ENCODE measurements at regions not wholly inside any gene's neighbourhood (a gene's known extent, or its start where the extent isn't known, plus 50 kb on each side); places are given as distances from the start of the nearest gene placed in this dataset.

DNA sequence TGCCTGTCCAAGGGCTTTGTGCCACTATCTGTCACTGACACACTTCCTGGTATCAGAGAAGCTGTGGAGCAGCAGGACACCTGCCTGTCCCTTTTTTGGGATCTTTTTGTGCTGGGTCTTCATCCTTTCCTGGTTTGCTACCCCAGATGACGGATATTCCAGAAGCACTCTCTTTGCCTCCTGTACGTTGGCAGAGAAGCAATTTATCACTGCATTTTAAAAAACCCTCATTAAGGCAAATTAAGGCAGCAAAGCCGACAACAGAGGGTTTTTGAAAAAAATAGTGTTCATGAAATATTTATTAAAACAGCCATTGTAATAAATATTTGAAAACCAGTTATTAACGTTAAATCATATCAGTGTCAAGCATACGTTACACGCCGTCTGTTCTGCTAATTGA, 209.6 kb upstream of the NTM start:
- Mint-ChIP-seq H3K27me3 (ENCODE audit: insufficient read depth, unreplicated experiment) (no peaks in the 10 kb centered on the region), H3K4me3 (ENCODE audit: unreplicated experiment) (no peak overlapping the region), H3K9me3 (ENCODE audit: unreplicated experiment) (peaks cover 30% of the 10 kb centered on the region), H3K36me3 (ENCODE audit: insufficient read depth, unreplicated experiment) (no peaks in the 10 kb centered on the region), H3K27ac (ENCODE audit: low read depth, unreplicated experiment) (no peak overlapping the region), H3K4me1 (ENCODE audit: insufficient read depth, unreplicated experiment) (no peaks in the 10 kb centered on the region)
- BruUV-seq (replicated peaks): no TSS peak
- intact Hi-C loops (cut with micrococcal nuclease): no loop called here
- CTCF ChIA-PET: no interaction called here
- POLR2A ChIA-PET: no interaction called here
- no peak for DNase-seq (ENCODE audit: unreplicated experiment)
- TF ChIP-seq, protein P1, sequence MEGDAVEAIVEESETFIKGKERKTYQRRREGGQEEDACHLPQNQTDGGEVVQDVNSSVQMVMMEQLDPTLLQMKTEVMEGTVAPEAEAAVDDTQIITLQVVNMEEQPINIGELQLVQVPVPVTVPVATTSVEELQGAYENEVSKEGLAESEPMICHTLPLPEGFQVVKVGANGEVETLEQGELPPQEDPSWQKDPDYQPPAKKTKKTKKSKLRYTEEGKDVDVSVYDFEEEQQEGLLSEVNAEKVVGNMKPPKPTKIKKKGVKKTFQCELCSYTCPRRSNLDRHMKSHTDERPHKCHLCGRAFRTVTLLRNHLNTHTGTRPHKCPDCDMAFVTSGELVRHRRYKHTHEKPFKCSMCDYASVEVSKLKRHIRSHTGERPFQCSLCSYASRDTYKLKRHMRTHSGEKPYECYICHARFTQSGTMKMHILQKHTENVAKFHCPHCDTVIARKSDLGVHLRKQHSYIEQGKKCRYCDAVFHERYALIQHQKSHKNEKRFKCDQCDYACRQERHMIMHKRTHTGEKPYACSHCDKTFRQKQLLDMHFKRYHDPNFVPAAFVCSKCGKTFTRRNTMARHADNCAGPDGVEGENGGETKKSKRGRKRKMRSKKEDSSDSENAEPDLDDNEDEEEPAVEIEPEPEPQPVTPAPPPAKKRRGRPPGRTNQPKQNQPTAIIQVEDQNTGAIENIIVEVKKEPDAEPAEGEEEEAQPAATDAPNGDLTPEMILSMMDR (IDR thresholded peaks at IDR 0.05; ENCODE audit: unreplicated experiment): no peak

DNA sequence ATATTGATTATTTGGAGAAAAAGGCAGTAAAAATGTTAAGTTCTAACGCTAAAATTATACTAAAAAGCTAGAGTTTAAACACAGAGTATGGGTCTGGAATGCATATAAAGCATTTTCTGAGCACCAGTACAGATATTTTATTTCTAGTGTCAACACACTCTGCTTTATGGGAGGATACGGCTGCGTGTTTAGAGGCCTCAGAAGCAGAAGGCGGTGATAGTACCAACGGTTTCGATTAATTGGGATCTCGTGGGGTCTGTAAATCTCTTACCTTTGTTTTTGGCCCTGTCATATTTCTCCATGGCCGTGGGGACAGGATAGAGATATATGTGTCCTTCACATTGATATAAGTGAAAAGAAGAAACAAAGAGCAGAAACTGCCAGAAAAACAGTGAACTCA, 206.8 kb upstream of the NTM start:
- peaks cover 10% of the 10 kb centered on the region for H3K9me3 Mint-ChIP-seq (ENCODE audit: unreplicated experiment)
- H3K4me3 Mint-ChIP-seq (ENCODE audit: unreplicated experiment): no peak overlapping the region
- intact Hi-C loops (cut with micrococcal nuclease): no loop called here
- TF ChIP-seq, protein P1 (IDR thresholded peaks at IDR 0.05; ENCODE audit: unreplicated experiment): no peak
- H3K4me1 Mint-ChIP-seq (ENCODE audit: insufficient read depth, unreplicated experiment): no peaks in the 10 kb centered on the region
- no TSS peak for BruUV-seq (replicated peaks)
- no peaks in the 10 kb centered on the region for H3K36me3 Mint-ChIP-seq (ENCODE audit: insufficient read depth, unreplicated experiment)
- ChIA-PET CTCF (interaction anchor here (1.1 kb wide), 1 partner anchor 99 kb away, joined by 3 read pairs; no protein-coding TSS in a partner anchor), POLR2A (no interaction called here)
- DNase-seq (ENCODE audit: unreplicated experiment): no peak
- no peaks in the 10 kb centered on the region for H3K27me3 Mint-ChIP-seq (ENCODE audit: insufficient read depth, unreplicated experiment)
- H3K27ac Mint-ChIP-seq (ENCODE audit: low read depth, unreplicated experiment): no peak overlapping the region

DNA sequence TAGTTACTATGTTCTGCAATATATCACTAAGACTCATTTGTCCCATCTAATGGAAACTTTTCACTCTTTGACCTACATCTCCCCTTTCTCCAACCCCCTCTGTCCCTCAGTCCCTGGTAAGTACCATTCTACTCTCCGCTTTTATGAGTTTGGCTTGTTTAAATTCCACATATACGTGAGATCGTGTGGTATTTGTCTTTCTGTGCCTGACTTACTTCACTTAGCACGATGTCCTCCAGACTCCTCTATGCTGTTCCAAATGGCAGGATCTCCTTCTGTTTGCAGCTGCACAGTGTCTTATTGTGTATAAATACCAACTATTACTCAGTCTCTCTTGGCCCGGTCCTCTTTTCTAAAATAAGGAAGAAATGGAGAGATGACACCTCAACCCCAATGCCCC, 205.4 kb upstream of the NTM start:
- ChIA-PET CTCF (no interaction called here), POLR2A (no interaction called here)
- BruUV-seq (replicated peaks): no TSS peak
- Mint-ChIP-seq H3K4me3 (ENCODE audit: unreplicated experiment) (no peak overlapping the region), H3K36me3 (ENCODE audit: insufficient read depth, unreplicated experiment) (no peaks in the 10 kb centered on the region), H3K9me3 (ENCODE audit: unreplicated experiment) (peaks cover 8% of the 10 kb centered on the region), H3K27ac (ENCODE audit: low read depth, unreplicated experiment) (no peak overlapping the region), H3K27me3 (ENCODE audit: insufficient read depth, unreplicated experiment) (no peaks in the 10 kb centered on the region), H3K4me1 (ENCODE audit: insufficient read depth, unreplicated experiment) (no peaks in the 10 kb centered on the region)
- DNase-seq (ENCODE audit: unreplicated experiment): no peak
- TF ChIP-seq, protein P1 (IDR thresholded peaks at IDR 0.05; ENCODE audit: unreplicated experiment): no peak
- intact Hi-C loops (cut with micrococcal nuclease): no loop called here

DNA sequence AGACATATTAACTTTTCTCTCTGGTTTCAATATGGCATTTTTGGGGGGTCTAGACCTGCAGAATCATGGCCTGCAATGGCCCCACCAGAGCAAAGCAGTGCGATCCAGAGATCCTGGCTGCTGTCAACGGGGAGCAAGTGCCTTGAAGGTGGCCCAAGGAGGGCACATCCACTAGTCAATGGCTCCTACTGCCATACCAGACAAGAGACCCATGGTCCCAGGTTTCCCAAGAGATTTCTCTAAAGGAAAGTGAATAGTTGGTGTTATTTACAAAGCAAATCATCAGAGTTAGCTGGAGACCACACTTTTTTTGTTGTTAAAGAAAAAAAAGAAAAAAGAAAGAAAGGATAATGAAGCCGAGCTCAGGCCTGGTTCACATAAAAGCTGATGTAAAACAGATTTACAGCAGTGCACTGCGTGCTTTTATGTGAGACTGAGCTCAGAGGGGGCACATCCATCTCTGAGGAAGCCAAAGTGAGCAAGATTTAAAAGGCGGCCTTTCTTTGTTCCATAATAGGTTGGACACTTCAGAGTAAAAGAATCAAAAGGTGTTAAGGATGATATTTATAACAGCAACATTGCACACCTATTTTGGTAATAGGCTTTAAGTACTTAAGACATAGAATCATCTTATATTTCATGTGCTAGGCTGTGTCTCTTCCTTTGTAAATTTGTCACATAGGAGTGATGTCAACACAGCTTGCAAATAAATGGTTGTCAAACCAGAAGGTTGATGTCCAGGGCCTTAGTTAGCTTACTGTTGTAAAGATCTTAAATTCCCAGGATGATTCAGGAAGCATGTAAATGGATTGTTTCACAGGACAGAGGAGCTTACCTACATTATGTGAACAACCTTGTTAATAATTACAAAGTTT, 201.3 kb upstream of the NTM start:
- BruUV-seq (replicated peaks): no TSS peak
- H3K27me3 Mint-ChIP-seq (ENCODE audit: insufficient read depth, unreplicated experiment): no peaks in the 10 kb centered on the region
- POLR2A ChIA-PET: no interaction called here

More for the DNA sequence above, 201.3 kb upstream of the NTM start:
- no peak for DNase-seq (ENCODE audit: unreplicated experiment)
- no peak overlapping the region for H3K4me3 Mint-ChIP-seq (ENCODE audit: unreplicated experiment)
- no peaks in the 10 kb centered on the region for H3K9me3 Mint-ChIP-seq (ENCODE audit: unreplicated experiment)
- TF ChIP-seq, protein P1 (IDR thresholded peaks at IDR 0.05; ENCODE audit: unreplicated experiment): no peak
- H3K4me1 Mint-ChIP-seq (ENCODE audit: insufficient read depth, unreplicated experiment): no peaks in the 10 kb centered on the region
- intact Hi-C loops (cut with micrococcal nuclease): no loop called here
- no peaks in the 10 kb centered on the region for H3K36me3 Mint-ChIP-seq (ENCODE audit: insufficient read depth, unreplicated experiment)
- H3K27ac Mint-ChIP-seq (ENCODE audit: low read depth, unreplicated experiment): no peak overlapping the region
- CTCF ChIA-PET: no interaction called here

All from MCF 10A (cell line).